HUES64 (cell line): ENCODE measurements at regions not wholly inside any gene's neighbourhood (a gene's known extent, or its start where the extent isn't known, plus 50 kb on each side); places are given as distances from the start of the nearest gene placed in this dataset.

Experiments
- H3K27ac ChIP-seq: 2 replicates; pipeline ENCODE4 v1.7.0; 2013; ENCODE audit warnings: low read depth, low read length, inconsistent platforms
- H3K27me3 ChIP-seq: 2 replicates; pipeline ENCODE4 v1.6.1; 2013; ENCODE audit warnings: mild to moderate bottlenecking, low read length; ENCODE audit not compliant: insufficient read depth
- H3K36me3 ChIP-seq: 2 replicates; pipeline ENCODE4 v1.6.1; 2013; ENCODE audit warnings: mild to moderate bottlenecking, low read length; ENCODE audit not compliant: insufficient read depth
- H3K4me1 ChIP-seq: 2 replicates; pipeline ENCODE4 v1.6.1; 2013; ENCODE audit warnings: mild to moderate bottlenecking, low read length, moderate library complexity; ENCODE audit not compliant: insufficient read depth
- H3K4me3 ChIP-seq: 2 replicates; pipeline ENCODE4 v1.5.1; 2013; ENCODE audit warnings: mild to moderate bottlenecking, low read length, moderate library complexity
- H3K9ac ChIP-seq: 2 replicates; pipeline ENCODE4 v1.6.1; 2013; ENCODE audit warnings: mild to moderate bottlenecking, low read depth, low read length
- H3K9me3 ChIP-seq: 2 replicates; pipeline ENCODE4 v1.6.1; 2013; ENCODE audit warnings: low read depth, low read length; ENCODE audit not compliant: insufficient read depth
- WGBS: fragments of 150-250, 120-280 bp; methylation state at CpG from one replicate; pipeline ENCODE4 v1.1.7; 2013; ENCODE audit warnings: missing lambda C conversion rate; 5-methylcytosine and 5-hydroxymethylcytosine counted together

- H3K9ac ChIP-seq: no peak overlapping the region
- no peak overlapping the region for H3K27ac ChIP-seq
- H3K4me3 ChIP-seq: no peak overlapping the region
- peaks cover 3% of the 10 kb centered on the region; the same call in 1 of the 2 replicates for H3K27me3 ChIP-seq
- H3K4me1 ChIP-seq: no peaks in the 10 kb centered on the region
- H3K36me3 ChIP-seq: no peaks in the 10 kb centered on the region
- H3K9me3 ChIP-seq: peaks cover 4% of the 10 kb centered on the region; the same call in 1 of the 2 replicates
Observed at GRCh38 chr2:57080035-57080434, 896.2 kb downstream of the CCDC85A start.

- Histone ChIP-seq H3K4me1 (no peaks in the 10 kb centered on the region), H3K4me3 (no peak overlapping the region), H3K27me3 (peaks cover 3% of the 10 kb centered on the region; the same call in 1 of the 2 replicates), H3K36me3 (no peaks in the 10 kb centered on the region), H3K9me3 (peaks cover 4% of the 10 kb centered on the region; the same call in 1 of the 2 replicates), H3K9ac (no peak overlapping the region), H3K27ac (no peak overlapping the region)
- whole genome bisulfite sequencing: 95% methylated on average over 21 of the region's 21 CpGs
Observed at GRCh38 chr2:57084697-57085281, 901.0 kb downstream of the CCDC85A start.

- Histone ChIP-seq H3K9ac (no peak overlapping the region), H3K4me3 (no peak overlapping the region)
Observed at GRCh38 chr2:57093020-57093419, 909.2 kb downstream of the CCDC85A start.

GRCh38 chr2:57097855-57098254 lies 914.1 kb downstream of the CCDC85A start:
- no peak overlapping the region for H3K9ac ChIP-seq
- WGBS: 80% methylated on average over 1 of the region's 1 CpG
- 0 out of 2 replicates have a peak, but pooled peaks cover 8% of the 10 kb centered on the region for H3K9me3 ChIP-seq
- no peak overlapping the region for H3K4me3 ChIP-seq
- no peaks in the 10 kb centered on the region for H3K36me3 ChIP-seq
- no peaks in the 10 kb centered on the region for H3K27me3 ChIP-seq
- H3K27ac ChIP-seq: no peak overlapping the region
- H3K4me1 ChIP-seq: no peaks in the 10 kb centered on the region

More at GRCh38 chr2:57093020-57093419, 909.2 kb downstream of the CCDC85A start:
- H3K9me3 ChIP-seq: 0 out of 2 replicates have a peak, but pooled peaks cover 1% of the 10 kb centered on the region
- H3K27ac ChIP-seq: no peak overlapping the region
- no peaks in the 10 kb centered on the region for H3K4me1 ChIP-seq
- no peaks in the 10 kb centered on the region for H3K27me3 ChIP-seq
- no peaks in the 10 kb centered on the region for H3K36me3 ChIP-seq

- no peak overlapping the region for H3K9ac ChIP-seq
- H3K27ac ChIP-seq: no peak overlapping the region
- 0 out of 2 replicates have a peak, but pooled peaks cover 8% of the 10 kb centered on the region for H3K9me3 ChIP-seq
- H3K27me3 ChIP-seq: no peaks in the 10 kb centered on the region
- H3K4me1 ChIP-seq: no peaks in the 10 kb centered on the region
- no peak overlapping the region for H3K4me3 ChIP-seq
- no peaks in the 10 kb centered on the region for H3K36me3 ChIP-seq
Observed at GRCh38 chr2:57100436-57100835, 916.6 kb downstream of the CCDC85A start.

- no peaks in the 10 kb centered on the region; the same call in 1 of the 2 replicates for H3K9me3 ChIP-seq
- WGBS: 89% methylated on average over 4 of the region's 4 CpGs
- H3K27me3 ChIP-seq: no peaks in the 10 kb centered on the region
- no peaks in the 10 kb centered on the region for H3K4me1 ChIP-seq
- no peak overlapping the region for H3K27ac ChIP-seq
- H3K9ac ChIP-seq: no peak overlapping the region
- H3K36me3 ChIP-seq: no peaks in the 10 kb centered on the region
- H3K4me3 ChIP-seq: no peak overlapping the region
Observed at GRCh38 chr2:57105694-57106093, 921.9 kb downstream of the CCDC85A start.

GRCh38 chr2:57107353-57107752 lies 923.6 kb downstream of the CCDC85A start:
- no peaks in the 10 kb centered on the region for H3K27me3 ChIP-seq
- no peaks in the 10 kb centered on the region for H3K36me3 ChIP-seq
- no peaks in the 10 kb centered on the region; the same call in 1 of the 2 replicates for H3K9me3 ChIP-seq
- 77% methylated on average over 2 of the region's 2 CpGs for WGBS
- H3K27ac ChIP-seq: no peak overlapping the region
- no peaks in the 10 kb centered on the region for H3K4me1 ChIP-seq
- no peak overlapping the region for H3K9ac ChIP-seq
- H3K4me3 ChIP-seq: no peak overlapping the region

GRCh38 chr2:57111531-57111930 lies 927.7 kb downstream of the CCDC85A start:
- Histone ChIP-seq H3K36me3 (no peaks in the 10 kb centered on the region), H3K9me3 (no peaks in the 10 kb centered on the region; the same call in 1 of the 2 replicates), H3K27me3 (no peaks in the 10 kb centered on the region), H3K4me1 (no peaks in the 10 kb centered on the region), H3K4me3 (no peak overlapping the region), H3K9ac (no peak overlapping the region), H3K27ac (no peak overlapping the region)
- WGBS: no CpG with 5 or more reads among the region's 2 CpGs

- Histone ChIP-seq H3K36me3 (no peaks in the 10 kb centered on the region), H3K27me3 (no peaks in the 10 kb centered on the region), H3K4me1 (no peaks in the 10 kb centered on the region), H3K4me3 (no peak overlapping the region), H3K27ac (no peak overlapping the region), H3K9me3 (no peaks in the 10 kb centered on the region), H3K9ac (no peak overlapping the region)
Observed at GRCh38 chr2:57119141-57119540, 927.5 kb upstream of the VRK2 start.

- H3K36me3 ChIP-seq: no peaks in the 10 kb centered on the region
- H3K27ac ChIP-seq: no peak overlapping the region
- no peaks in the 10 kb centered on the region for H3K9me3 ChIP-seq
- no peaks in the 10 kb centered on the region for H3K4me1 ChIP-seq
- H3K9ac ChIP-seq: no peak overlapping the region
- 100% methylated on average over 2 of the region's 2 CpGs for WGBS
- H3K27me3 ChIP-seq: no peaks in the 10 kb centered on the region
- H3K4me3 ChIP-seq: no peak overlapping the region
Observed at GRCh38 chr2:57126410-57126809, 920.2 kb upstream of the VRK2 start.

- H3K4me3 ChIP-seq: no peak overlapping the region
- no peaks in the 10 kb centered on the region for H3K9me3 ChIP-seq
- H3K36me3 ChIP-seq: no peaks in the 10 kb centered on the region
- no peak overlapping the region for H3K9ac ChIP-seq
- WGBS: 100% methylated on average over 1 of the region's 1 CpG
- no peak overlapping the region for H3K27ac ChIP-seq
- no peaks in the 10 kb centered on the region for H3K27me3 ChIP-seq
- no peaks in the 10 kb centered on the region for H3K4me1 ChIP-seq
Observed at GRCh38 chr2:57139179-57139578, 907.4 kb upstream of the VRK2 start.

- Histone ChIP-seq H3K4me1 (no peaks in the 10 kb centered on the region), H3K27ac (no peak overlapping the region), H3K27me3 (no peaks in the 10 kb centered on the region), H3K36me3 (no peaks in the 10 kb centered on the region), H3K9me3 (no peaks in the 10 kb centered on the region), H3K9ac (no peak overlapping the region), H3K4me3 (no peak overlapping the region)
Observed at GRCh38 chr2:57141269-57141668, 905.3 kb upstream of the VRK2 start.
